Mammary epithelial cell (primary cell): ENCODE measurements at regions not wholly inside any gene's neighbourhood (a gene's known extent, or its start where the extent isn't known, plus 50 kb on each side); places are given as distances from the start of the nearest gene placed in this dataset.

Source experiments
- CTCF ChIP-seq, 2 donors: IDR thresholded peaks in 1 of 2; conservative IDR thresholded peaks in 1 of 2; 2 replicates each; pipeline ENCODE4 v1.5.1; 2011 to 2012; ENCODE audit warnings: inconsistent platforms in 2 of 2, low read length in 2 of 2, mild to moderate bottlenecking in 2 of 2, control low read depth in 1 of 2, low read depth in 1 of 2; ENCODE audit not compliant: insufficient read depth in 1 of 2; ENCODE audit errors: extremely low read depth in 1 of 2
- EZH2 ChIP-seq: IDR thresholded peaks from 2 replicates; pipeline ENCODE4 v1.6.1; 2012; ENCODE audit warnings: low read length, inconsistent platforms, borderline replicate concordance

- TF ChIP-seq EZH2: no peak
- no peak for TF ChIP-seq CTCF (conservative IDR thresholded peaks at IDR 0.05 in 1 of 2, IDR thresholded peaks at IDR 0.05 in 1 of 2; ENCODE audit: extremely low read depth in 1 of 2, insufficient read depth in 1 of 2, low read depth in 1 of 2, low read length in 2 of 2)
These were observed 304.3 kb downstream of the NUAK1 start for GRCh38 chr12:105834496-105834895.
